NCI-H2107 (cell line): ENCODE measurements at regions not wholly inside any gene's neighbourhood (a gene's known extent, or its start where the extent isn't known, plus 50 kb on each side); places are given as distances from the start of the nearest gene placed in this dataset.

Experiments used
- DNase-seq: peaks from one replicate; lab custom pipeline; 2025; lab: John Stamatoyannopoulos, UW

DNA sequence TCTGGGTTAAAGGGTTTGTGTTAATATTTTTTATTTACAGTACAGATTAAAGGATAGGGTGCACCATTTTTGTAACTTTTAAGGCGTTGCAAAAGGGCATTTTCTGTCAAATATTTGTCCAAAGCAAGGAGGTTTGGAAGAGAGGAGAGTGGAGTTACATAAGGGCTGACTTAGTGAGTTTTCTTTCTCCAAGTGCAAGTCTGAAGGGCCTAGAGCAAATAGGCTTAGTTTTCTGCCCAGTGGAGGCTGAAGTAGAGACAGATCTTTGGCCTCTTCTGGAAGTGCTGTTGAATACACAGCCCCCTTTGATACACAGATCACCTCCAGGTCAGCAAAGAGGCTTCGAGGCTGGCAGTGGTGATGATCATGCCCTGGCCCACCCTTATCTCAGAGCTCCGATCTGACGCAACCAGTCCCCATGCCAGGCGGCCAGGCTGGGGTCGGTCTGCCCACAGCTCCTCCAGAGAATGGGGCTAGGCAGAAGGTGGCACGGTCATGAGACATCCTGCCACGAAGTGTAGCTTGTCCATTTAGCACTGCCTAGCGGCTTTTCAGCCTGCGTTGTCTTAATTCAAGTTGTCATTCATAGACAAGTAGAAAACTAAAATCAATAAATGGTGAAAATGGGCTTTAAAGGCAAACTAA, 79.5 kb upstream of the IRX3 start:
- no peak for DNase-seq

DNA sequence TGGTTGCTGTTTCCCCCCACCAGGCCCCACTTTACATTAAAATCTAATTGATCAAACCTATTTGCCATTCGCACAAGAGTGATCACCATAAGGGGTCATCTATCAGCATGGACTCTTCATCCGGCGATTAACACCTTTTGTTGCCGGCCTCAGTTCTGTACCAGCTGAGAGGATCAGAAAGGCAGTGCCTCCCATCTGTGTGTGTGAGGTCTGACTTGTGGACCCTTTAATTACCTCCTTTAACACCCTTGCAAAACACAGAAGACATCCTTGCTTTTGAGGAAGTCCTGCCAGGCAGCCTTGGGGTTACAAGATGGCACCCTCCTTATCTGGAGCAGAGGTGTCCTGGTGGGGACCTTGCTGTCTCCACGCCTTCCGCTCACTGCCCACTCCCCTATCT, 77.2 kb upstream of the IRX3 start:
- no peak for DNase-seq

DNA sequence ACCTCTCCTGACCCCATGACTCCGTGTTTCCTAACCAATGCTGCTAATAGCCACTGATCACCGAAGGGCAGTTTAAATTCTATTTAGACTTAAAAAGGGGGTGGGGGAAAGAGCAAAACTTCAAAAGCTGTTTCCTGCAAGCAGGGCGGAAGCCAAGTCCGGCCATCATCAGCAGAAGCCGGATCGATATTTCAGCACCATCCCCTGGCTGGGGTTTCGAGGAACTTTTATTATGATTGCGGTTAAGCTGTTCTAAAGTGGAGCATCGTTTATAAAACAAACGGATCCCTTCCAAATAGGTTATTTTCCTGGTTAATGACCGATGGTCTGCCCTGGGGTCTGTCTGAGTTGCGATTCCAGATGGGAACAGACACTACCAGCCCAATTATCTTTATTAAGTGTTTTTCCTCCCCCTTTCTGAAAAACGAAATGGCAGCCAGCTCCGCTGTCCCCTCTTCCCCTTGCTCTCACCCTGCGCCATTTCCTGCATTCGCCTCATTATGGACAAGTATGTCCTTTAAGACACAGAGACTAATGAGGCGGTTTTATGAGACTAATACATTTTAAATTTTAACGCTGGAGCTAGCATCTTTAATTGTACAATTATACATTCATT, 76.1 kb upstream of the IRX3 start:
- DNase-seq = no peak

DNA sequence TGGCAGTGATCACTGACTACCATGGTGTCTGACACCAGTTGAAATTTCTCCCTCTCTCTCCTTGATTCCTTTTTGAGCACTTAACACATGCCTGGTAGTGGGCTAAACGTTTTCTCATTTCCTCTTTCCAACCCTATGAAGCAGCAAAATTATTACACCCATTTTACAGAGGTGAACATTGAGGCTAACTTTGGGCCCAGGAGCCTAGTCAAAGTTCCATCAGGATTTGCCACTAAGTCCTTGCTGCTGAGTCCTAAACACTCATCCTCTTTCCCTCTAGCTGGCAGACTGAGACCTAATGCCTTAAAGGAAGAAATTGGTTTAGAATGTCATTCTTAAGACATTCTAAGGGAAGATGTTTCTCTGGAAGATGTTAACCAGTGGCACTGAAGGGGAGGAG, 74.7 kb upstream of the IRX3 start:
- DNase-seq = no peak

DNA sequence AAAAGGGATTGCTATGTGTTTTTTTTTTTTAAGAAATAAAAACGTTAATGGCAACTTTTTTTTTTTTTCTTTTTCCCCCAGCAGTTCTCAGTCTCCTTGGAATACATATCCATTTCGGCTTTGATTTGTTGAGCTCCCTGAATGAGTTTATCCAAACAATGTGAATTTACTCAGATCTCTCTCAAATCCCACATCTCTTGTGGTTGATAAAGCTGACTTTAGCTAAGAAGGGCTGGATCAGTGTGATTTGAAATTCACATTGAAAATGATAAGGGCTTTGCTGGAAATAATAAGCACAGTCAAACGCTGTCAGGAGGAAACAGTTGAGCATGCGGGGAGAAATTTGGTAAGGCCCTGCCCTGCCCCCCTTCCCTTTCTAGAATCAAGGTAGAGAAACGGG, 74.1 kb upstream of the IRX3 start:
- DNase-seq = no peak

DNA sequence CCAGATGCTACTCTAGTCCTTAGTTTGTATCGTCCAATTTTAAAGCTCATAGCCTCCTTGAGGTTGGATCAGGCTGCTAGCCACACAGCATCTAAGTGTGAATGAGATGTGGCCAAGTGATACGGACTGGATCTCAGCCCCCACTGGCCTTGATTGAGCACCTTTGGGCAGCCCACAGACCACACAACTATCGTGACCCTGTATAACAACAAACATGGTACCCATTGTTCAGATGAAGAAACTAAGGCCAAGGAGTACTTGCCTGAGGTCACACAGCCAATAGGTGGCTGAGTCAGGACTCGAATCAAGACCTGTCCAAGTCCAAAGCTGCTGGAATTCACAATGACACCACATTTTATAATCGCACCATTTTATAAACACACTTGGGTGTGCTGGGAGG, 73.0 kb upstream of the IRX3 start:
- DNase-seq = no peak

DNA sequence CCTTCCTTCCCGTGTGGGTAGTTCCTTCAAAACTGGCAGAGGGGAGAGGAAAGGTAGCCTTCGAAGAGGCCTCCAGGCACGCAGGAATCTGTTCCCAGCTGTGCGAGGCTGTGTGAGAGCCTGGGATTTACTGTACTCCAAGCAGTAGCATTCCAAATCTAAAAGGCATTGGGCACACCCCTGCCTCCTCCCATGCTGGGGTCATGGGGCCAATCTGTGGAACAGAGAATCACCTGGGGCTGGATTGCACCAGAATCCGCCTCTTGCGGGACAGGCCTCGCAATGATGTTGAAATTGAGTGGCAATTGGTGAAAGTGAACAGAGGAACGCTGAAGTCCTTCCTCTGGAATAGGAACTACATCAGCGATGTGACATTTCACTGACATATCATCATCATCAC, 72.5 kb upstream of the IRX3 start:
- DNase-seq = no peak

DNA sequence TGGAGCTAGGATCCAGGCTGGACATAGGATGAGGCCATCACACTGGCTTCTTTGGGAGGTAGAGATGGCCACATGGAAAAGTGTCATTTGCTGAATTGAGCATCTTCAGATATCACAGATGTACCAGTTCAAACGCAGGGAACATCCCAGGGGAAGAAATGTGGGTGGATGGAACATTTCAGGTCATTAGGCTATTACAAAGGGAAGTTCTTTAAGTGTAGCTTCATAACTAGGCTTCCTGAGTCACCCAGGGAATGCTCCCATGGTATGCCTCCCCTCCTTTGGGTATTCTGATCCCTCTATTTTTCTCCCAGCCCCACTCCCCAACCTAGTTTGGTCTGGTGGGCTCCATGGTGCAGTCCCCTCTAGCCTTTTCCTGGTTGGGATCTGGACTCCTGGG, 69.8 kb upstream of the IRX3 start:
- DNase-seq = no peak

DNA sequence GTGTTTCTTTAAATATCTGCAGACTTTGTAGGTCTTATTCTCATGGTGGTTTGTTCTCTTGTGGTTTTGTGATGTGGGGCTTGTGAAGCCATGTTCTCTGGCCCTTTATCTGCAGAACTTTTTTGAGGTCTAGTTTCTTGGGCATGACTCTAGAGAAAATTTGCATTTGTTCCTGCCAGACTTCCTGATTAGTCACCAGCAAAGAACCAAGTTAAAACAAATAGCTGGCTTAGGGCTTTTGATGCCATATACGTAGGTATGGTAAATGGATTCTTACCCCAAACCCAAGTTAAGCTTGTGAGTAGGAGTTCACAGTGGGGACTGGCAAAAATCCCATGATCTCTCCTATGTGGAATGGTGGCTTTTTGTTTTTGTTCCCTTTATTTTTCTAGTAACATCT, 68.7 kb upstream of the IRX3 start:
- no peak for DNase-seq

DNA sequence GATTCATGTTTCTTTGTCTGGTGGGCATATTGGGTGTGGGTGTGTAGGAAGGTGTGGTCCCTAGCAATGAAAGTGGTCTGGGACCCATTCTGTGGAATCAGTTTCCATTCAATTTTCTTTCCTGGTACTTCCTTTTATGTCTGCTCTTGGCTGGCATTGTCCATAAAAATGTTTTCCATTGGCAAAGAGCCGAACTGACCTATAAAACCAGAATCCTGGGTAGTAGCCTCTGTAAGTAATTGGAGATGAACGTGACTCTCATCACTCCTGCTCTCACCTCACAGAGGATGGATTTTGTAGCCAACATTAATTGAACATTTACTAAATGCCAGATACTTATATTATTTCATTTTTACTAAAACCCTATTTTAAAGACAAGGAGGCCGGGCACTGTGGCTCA, 66.5 kb upstream of the IRX3 start:
- DNase-seq = no peak

DNA sequence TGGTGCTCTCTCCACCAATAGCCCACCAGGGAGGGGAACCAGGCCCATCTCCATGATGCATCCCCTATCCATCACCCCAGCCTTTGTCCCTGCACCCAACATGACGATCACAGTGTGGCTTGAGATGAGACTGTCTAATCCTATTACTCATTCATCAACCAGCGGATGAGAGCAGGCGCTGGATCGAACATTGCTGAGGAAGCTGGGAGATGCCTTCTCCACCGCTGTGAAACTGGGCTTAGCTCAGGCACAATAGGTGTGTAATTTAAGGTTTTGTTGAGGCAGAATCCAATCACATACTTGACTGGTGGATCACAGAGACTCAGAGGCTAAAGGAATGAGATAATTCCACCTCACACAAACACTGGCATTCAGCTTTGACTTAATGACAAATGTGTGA, 64.6 kb upstream of the IRX3 start:
- no peak for DNase-seq

DNA sequence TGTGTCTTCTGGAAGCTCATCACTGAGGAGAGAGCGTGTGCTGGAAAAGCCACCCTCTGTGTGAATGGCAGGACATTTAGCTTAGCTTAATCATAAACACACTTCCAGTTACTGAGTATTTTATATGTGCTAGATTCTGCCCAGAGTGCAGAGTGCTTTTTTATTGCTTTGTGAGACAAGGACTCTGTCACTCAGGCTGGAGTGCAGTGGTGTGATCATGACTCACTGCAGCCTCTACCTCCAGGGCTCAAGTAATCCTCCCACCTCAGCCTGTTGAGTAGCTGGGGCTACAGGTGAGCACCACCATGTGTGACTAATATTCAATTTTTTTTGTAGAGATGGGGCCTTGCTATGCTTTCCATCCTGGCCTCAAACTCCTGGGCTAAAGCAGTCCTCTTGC, 61.4 kb upstream of the IRX3 start:
- DNase-seq = no peak

DNA sequence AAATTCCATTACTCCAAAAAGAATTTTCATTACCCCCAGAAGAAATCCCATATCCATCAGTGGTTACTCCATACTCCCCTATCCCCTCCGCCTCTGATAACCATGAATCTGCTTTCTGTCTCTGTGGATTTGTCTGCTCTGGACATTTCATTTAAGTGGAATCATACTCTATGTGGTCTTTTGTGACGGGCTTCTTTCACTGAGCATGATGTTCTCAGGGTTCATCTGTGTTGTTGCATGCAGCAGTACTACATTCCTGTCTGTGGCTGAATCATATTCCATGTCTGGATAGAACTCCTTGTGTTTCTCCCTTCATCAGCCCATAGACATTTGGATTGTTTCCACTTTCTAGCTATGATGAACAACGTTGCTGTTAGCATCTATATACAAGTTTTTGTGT, 59.5 kb upstream of the IRX3 start:
- no peak for DNase-seq

DNA sequence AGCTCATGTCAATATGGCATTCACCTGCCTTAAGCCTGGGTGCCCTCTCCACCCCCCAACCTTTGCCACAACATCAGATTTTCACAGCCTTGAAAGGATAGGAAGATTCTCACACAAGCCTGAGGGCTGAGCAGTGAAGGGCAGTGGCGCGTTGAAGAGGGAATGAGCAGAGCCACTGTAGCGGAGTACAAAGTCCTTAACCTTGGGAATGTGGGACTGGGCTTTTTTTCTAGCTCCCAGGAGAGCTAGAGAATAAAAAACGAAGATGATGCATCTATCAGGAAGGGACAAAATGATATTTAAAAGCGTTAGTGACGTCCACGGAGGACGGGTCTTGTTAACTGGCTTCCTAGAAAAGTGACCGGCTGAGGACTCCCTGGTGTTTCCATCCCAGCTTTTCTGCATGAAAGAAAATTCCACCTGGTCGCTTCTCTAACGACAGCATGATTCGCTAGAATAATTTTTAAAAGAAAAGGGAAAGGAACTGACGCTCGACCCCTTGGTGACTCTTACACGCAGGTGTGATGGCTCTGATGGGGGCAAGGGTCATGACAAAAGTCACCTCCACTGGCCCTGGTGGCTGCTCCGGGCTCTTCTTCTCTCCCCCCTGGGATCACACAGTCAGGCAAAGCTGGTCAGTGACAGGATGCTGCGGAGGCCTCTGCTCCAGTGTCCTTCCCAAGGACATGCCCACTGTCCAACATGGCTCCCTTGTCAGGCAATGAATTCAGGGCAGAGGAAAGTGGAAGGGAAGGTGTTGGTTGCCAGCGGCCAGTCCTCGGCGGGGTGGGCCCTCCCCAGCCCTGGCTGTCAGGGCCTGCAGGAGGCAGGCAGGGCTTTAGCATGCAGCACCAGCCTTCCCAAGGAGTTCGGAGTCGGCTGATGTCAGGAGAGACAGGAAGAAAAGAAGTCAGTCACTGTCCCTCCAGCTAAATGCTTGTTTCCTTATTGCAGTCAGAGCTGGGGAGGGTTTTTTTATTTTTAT, 58.4 kb upstream of the IRX3 start:
- no peak for DNase-seq

DNA sequence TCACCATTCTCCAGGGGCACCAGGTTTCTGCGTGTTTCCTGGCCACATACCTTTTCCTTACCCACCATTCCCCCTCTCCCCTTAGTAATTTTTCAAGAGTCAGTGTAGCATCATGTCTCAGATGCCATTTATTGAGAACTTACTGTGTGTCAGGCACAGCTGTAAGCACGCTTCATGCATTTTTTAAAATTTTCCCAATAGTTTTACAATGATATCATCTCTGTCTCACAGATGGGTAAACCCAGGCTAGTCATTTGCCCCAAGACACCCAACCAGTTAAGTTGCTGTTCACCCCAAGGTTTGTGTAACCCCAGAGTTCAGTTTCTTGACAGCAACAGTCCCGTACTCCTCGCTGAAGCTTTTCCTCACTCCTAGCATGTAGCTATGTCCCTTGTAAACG, 56.4 kb upstream of the IRX3 start:
- no peak for DNase-seq

DNA sequence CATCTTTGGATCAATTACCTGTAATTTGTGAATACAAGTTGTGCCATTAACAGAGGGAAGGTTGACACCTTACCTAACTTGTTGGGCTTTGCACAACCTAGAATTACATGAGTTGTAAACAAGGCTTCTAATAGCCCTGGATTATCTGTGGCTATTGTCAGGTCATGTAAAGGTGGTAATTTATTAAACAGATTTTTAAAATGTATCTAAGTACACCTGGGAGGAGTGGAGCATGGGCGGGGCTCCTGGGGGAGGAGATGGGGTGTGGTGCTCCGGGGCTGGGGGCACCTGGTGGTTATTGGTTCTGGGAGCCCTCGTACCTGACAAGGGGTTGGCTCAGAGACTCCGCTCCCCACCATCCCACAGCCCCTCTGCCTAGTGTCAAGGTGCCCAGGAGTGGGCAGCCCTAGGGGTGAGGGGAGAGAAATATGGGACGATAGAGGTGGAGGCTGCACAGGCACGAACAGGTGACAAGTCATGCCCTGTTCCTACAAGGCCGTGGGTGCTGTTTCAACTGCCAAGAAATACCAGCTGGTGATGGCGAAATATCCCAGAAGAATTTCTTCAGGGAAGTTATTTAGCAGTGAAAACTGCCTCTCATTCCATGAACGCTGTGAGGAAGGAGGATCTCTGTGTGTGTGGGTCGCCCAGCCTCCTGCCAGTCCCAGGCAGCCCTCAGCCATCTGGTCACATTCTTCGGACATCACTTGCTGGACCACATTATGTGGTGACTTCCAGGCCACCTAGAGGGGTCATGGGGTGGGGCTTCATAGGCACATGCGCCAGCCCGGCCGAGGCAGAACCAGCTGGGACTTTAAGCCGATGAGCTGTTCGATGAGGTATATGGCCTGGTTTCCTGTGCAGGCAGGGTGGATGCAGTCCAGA, 55.5 kb upstream of the IRX3 start:
- no peak for DNase-seq

DNA sequence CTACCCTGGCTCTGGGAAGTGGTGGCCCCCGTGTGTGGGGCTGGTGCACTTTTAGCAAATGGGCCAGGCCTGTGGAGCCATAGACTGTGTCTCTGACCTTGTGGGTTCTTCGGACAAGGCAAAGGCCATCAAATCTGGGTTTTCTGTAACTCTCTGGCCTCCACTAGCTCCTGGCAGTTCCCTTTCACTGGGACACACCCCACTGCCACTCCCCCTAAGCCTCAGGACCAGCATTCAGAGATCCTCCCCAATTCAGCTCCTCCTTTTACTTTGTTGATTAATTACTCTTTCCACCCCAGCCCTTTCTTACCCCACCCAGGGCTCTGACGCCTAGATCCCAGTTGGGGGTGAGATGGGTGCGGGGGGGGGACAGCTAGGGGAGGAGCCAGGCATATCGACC, 53.9 kb upstream of the IRX3 start:
- no peak for DNase-seq

DNA sequence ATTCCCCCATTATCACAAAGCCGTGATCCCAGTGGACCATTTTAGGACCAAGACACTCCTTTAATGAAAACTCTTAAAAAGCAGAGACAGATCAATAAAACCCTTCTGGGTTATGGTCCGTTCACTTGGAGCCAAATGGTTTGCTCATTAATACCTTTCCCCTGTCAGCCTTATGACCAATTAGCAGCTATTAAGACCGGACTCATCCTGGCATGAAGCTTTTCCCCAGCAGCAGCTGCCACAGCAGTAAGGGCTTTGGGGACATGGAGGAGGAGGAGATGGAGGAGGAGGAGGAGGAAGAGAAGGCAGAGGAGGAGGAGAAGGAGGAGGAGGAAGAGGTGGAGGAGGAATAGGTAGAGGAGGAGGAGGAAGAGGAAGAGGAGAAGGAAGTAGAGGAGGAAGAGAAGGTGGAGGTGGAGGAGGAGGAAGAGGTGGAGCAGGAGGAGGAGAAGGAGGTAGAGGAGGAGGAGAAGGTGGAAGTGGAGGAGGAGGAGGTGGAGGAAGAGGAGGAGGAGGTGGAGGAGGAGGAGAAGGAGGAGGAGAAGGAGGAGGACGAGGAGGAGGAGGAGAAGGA, 50.1 kb upstream of the IRX3 start:
- no peak for DNase-seq
